GM12874 (cell line): ENCODE measurements at regions not wholly inside any gene's neighbourhood (a gene's known extent, or its start where the extent isn't known, plus 50 kb on each side); places are given as distances from the start of the nearest gene placed in this dataset.

Experiments used
- CTCF ChIP-seq: IDR thresholded peaks from 2 replicates; pipeline ENCODE4 v1.5.1; 2011; ENCODE audit warnings: low read depth, mild to moderate bottlenecking, control low read depth, low read length, moderate library complexity; ENCODE audit not compliant: insufficient read depth

GRCh38 chr6:55992546-55992945 is 117.2 kb upstream of the BMP5 start:
- TF ChIP-seq CTCF: no peak

- TF ChIP-seq CTCF: no peak
Observed at GRCh38 chr6:55985309-55985708, 109.9 kb upstream of the BMP5 start.

- no peak for TF ChIP-seq CTCF
Observed at GRCh38 chr6:55983861-55984260, 108.5 kb upstream of the BMP5 start.

- no peak for TF ChIP-seq CTCF
Observed at GRCh38 chr6:55981660-55982059, 106.3 kb upstream of the BMP5 start.

GRCh38 chr6:55980627-55981211 is 105.3 kb upstream of the BMP5 start:
- TF ChIP-seq CTCF: peak; percentile 34; the same call in 1 of the 2 replicates

- TF ChIP-seq CTCF: no peak
Observed at GRCh38 chr6:55979526-55979925, 104.1 kb upstream of the BMP5 start.

GRCh38 chr6:55977959-55978665 is 102.7 kb upstream of the BMP5 start:
- no peak for TF ChIP-seq CTCF
